ENCODE measurements at regions not wholly inside any gene's neighbourhood (a gene's known extent, or its start where the extent isn't known, plus 50 kb on each side); places are given as distances from the start of the nearest gene placed in this dataset.
"Not testable (repeated sequence)": the region's sequence is repeated elsewhere in the genome, so short reads cannot be mapped to it uniquely, and the experiment has no call there.

- no peak overlapping the region for H3K27ac ChIP-seq
- H3K9me3 ChIP-seq, result peaks cover 0 to 11% of the 10 kb centered on the region in 2 donors
- intact Hi-C loops (cut with DNase I), result no loop called here
- H3K4me1 ChIP-seq, result no peaks in the 10 kb centered on the region
- TF ChIP-seq, protein P1, sequence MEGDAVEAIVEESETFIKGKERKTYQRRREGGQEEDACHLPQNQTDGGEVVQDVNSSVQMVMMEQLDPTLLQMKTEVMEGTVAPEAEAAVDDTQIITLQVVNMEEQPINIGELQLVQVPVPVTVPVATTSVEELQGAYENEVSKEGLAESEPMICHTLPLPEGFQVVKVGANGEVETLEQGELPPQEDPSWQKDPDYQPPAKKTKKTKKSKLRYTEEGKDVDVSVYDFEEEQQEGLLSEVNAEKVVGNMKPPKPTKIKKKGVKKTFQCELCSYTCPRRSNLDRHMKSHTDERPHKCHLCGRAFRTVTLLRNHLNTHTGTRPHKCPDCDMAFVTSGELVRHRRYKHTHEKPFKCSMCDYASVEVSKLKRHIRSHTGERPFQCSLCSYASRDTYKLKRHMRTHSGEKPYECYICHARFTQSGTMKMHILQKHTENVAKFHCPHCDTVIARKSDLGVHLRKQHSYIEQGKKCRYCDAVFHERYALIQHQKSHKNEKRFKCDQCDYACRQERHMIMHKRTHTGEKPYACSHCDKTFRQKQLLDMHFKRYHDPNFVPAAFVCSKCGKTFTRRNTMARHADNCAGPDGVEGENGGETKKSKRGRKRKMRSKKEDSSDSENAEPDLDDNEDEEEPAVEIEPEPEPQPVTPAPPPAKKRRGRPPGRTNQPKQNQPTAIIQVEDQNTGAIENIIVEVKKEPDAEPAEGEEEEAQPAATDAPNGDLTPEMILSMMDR (IDR thresholded peaks at IDR 0.05), result no peak
- no peaks in the 10 kb centered on the region for H3K36me3 ChIP-seq
- H3K27me3 ChIP-seq, result no peaks in the 10 kb centered on the region
- no peak for DNase-seq (ENCODE audit: low spot score in 2 of 2)
- no peak overlapping the region for H3K4me3 ChIP-seq
These were observed 250.9 kb downstream of the TINAG start for GRCh38 chr6:54559136-54559535.

DNA sequence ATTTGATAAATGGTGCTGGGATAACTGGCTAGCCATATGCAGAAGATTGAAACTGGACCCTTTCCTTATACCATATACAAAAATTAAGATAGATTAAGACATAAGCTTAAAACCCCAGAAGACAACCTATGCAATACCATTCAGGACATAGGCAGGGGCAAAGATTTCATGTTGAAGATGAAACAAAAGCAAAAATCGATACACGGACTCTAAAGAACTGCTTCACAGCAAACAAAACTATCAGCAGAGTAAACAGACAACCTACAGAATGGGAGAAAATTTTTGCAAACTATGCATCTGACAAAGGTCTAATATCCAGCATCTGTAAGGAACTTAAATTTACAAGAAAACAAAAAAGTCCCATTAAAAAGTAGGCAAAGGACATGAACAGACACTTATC lies 255.9 kb downstream of the TINAG start:
- DNase-seq (ENCODE audit: low spot score in 2 of 2); intact Hi-C loops (cut with DNase I): not testable (repeated sequence)

GRCh38 chr6:54574671-54575070 lies 266.4 kb downstream of the TINAG start:
- no peaks in the 10 kb centered on the region for H3K27me3 ChIP-seq
- H3K4me1 ChIP-seq, result no peaks in the 10 kb centered on the region
- H3K9me3 ChIP-seq, result peaks cover 0 to 8% of the 10 kb centered on the region in 2 donors
- no peak for DNase-seq (ENCODE audit: low spot score in 2 of 2)
- intact Hi-C loops (cut with DNase I), result no loop called here
- H3K36me3 ChIP-seq, result no peaks in the 10 kb centered on the region
- no peak overlapping the region for H3K4me3 ChIP-seq
- TF ChIP-seq, protein P1 (IDR thresholded peaks at IDR 0.05), result no peak
- H3K27ac ChIP-seq, result no peak overlapping the region

More for the DNA sequence above, 255.9 kb downstream of the TINAG start:
- H3K36me3 ChIP-seq, H3K27me3 ChIP-seq, H3K4me3 ChIP-seq, H3K27ac ChIP-seq, H3K4me1 ChIP-seq: not testable (repeated sequence)
- H3K9me3 ChIP-seq, result peaks cover 0 to 17% of the 10 kb centered on the region in 2 donors

GRCh38 chr6:54578261-54578660 lies 268.3 kb upstream of the FAM83B start:
- TF ChIP-seq, protein P1 (IDR thresholded peaks at IDR 0.05), result no peak
- H3K9me3 ChIP-seq, result peaks cover 0 to 3% of the 10 kb centered on the region in 2 donors
- no peak overlapping the region for H3K4me3 ChIP-seq
- no peaks in the 10 kb centered on the region for H3K36me3 ChIP-seq
- H3K27ac ChIP-seq, result no peak overlapping the region
- DNase-seq (ENCODE audit: low spot score in 2 of 2), result no peak
- H3K27me3 ChIP-seq, result no peaks in the 10 kb centered on the region
- H3K4me1 ChIP-seq, result no peaks in the 10 kb centered on the region
- intact Hi-C loops (cut with DNase I), result no loop called here

DNA sequence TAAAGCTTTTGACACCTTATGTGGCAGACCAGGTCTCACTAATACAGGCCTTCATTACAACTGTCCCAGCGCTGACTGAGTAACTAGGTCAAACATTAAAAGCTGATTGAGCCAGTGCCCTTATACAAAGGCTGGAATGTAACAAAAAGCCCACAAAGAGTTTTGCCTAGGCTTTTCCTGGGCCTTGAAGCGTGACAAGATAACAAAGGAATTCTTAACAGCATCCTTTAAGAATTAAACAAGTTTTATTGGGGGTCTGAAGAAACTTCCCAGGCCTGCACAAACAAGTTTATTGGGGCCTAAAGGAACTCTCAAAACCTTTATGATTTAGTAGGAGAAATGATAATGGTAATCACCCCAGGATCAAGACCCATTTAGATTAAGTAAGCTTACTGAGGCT lies 267.6 kb upstream of the FAM83B start:
- no peak overlapping the region for H3K27ac ChIP-seq
- no peak overlapping the region for H3K4me3 ChIP-seq
- no peak for DNase-seq (ENCODE audit: low spot score in 2 of 2)
- H3K36me3 ChIP-seq, result no peaks in the 10 kb centered on the region
- H3K9me3 ChIP-seq, result no peaks in the 10 kb centered on the region
- H3K4me1 ChIP-seq, result no peaks in the 10 kb centered on the region
- H3K27me3 ChIP-seq, result no peaks in the 10 kb centered on the region
- intact Hi-C loops (cut with DNase I), result no loop called here
- TF ChIP-seq, protein P1 (IDR thresholded peaks at IDR 0.05), result no peak

DNA sequence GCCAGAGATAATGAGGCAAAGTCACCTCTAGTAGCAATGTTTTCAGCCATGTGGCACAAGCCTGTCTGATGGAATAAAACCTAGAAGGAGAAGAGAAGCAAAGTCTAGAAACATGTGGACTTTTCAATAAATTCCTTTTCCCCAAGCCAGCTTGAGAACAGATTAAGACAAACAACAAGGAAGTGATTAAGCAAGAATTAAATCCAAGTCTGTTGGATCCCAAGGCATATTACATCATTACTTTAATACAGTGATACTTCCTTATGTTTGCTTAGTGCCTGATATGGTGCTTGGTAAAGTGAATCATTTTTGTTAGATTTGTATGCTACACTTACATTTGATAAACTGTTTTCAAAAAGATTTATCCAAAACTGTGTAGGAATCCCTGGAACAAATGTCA lies 260.3 kb upstream of the FAM83B start:
- H3K36me3 ChIP-seq, result no peaks in the 10 kb centered on the region
- no peaks in the 10 kb centered on the region for H3K27me3 ChIP-seq
- intact Hi-C loops (cut with DNase I), result no loop called here
- no peak overlapping the region for H3K27ac ChIP-seq
- no peak overlapping the region for H3K4me3 ChIP-seq
- DNase-seq (ENCODE audit: low spot score in 2 of 2), result no peak
- H3K9me3 ChIP-seq, result no peaks in the 10 kb centered on the region
- TF ChIP-seq, protein P1 (IDR thresholded peaks at IDR 0.05), result no peak
- H3K4me1 ChIP-seq, result no peaks in the 10 kb centered on the region

Data from ascending aorta (tissue), 2 donors.